IMR-90 (cell line): ENCODE measurements at regions not wholly inside any gene's neighbourhood (a gene's known extent, or its start where the extent isn't known, plus 50 kb on each side); places are given as distances from the start of the nearest gene placed in this dataset.

ENCODE experiments used
- ATAC-seq: fragments of 200-7000 bp; cut with Tn5 transposase; 2 replicates; pipeline ENCODE4 v1.9.1; 2020; ENCODE audit warnings: low read depth, mild to moderate bottlenecking, moderate library complexity
- BruUV-seq: library from RNA; stranded (reverse); fragments of 400-500 nt; replicated peaks from 2 replicates; lab custom pipeline; 2021; lab: Mats Ljungman, UMichigan
- CTCF ChIA-PET: fragments of 300-600 bp; formaldehyde crosslinking; extraction: SDS; loops from one replicate; lab custom pipeline; 2021; ENCODE audit warnings: antibody characterized with exemption; lab: Yijun Ruan, JAX
- POLR2A ChIA-PET: fragments of 300-600 bp; sonication (Branson Sonifier 250); formaldehyde crosslinking; loops from one replicate; lab custom pipeline; 2022; ENCODE audit warnings: antibody characterized with exemption; ENCODE audit not compliant: unreplicated experiment; lab: Charles Lee
- DNase-seq: peaks from one replicate; pipeline ENCODE4 v3.0.0; 2013
- H2AFZ ChIP-seq: replicated peaks from 2 replicates; pipeline ENCODE3; 2013; ENCODE audit warnings: low read length, mild to moderate bottlenecking; ENCODE audit not compliant: poor library complexity
- H2AK5ac ChIP-seq: 2 replicates; pipeline ENCODE4 v1.6.1; 2013; ENCODE audit warnings: low read depth, low read length, inconsistent platforms
- H2AK9ac ChIP-seq: replicated peaks from 2 replicates; pipeline ENCODE3; 2013; ENCODE audit warnings: mild to moderate bottlenecking, low read depth, low read length, moderate library complexity; ENCODE audit not compliant: poor library complexity
- H2BK120ac ChIP-seq: 2 replicates; pipeline ENCODE4 v1.6.1; 2013; ENCODE audit warnings: low read depth, low read length, inconsistent platforms
- H2BK15ac ChIP-seq: 3 replicates; pipeline ENCODE4 v1.6.1; 2013; ENCODE audit warnings: low read depth, low read length, inconsistent platforms
- H2BK20ac ChIP-seq: 2 replicates; pipeline ENCODE4 v1.6.1; 2013; ENCODE audit warnings: low read depth, mild to moderate bottlenecking, inconsistent platforms, low read length, moderate library complexity
- H2BK5ac ChIP-seq: 2 replicates; pipeline ENCODE4 v1.6.1; 2013; ENCODE audit warnings: mild to moderate bottlenecking, low read depth, low read length, inconsistent platforms; ENCODE audit not compliant: poor library complexity, severe bottlenecking
- H3K14ac ChIP-seq: replicated peaks from 2 replicates; pipeline ENCODE4 v1.6.1; 2013; ENCODE audit warnings: low read depth, low read length, inconsistent platforms
- H3K18ac ChIP-seq: 2 replicates; pipeline ENCODE4 v1.6.1; 2013; ENCODE audit warnings: low read depth, low read length, control low read depth
- H3K23ac ChIP-seq: 2 replicates; pipeline ENCODE4 v1.6.1; 2013; ENCODE audit warnings: low read depth, low read length, inconsistent platforms
- H3K27ac ChIP-seq: 2 replicates; pipeline ENCODE4 v1.5.1; 2013; ENCODE audit warnings: mild to moderate bottlenecking, control low read depth, low read length; ENCODE audit not compliant: insufficient read depth
- H3K27me3 ChIP-seq: 2 replicates; pipeline ENCODE4 v1.6.1; 2013; ENCODE audit warnings: low read length; ENCODE audit not compliant: control insufficient read depth, insufficient read depth
- H3K36me3 ChIP-seq: 2 replicates; pipeline ENCODE4 v1.6.1; 2013; ENCODE audit warnings: low read length, mixed read lengths; ENCODE audit not compliant: control insufficient read depth, insufficient read depth
- H3K4ac ChIP-seq: 2 replicates; pipeline ENCODE4 v1.6.1; 2013; ENCODE audit warnings: low read depth, low read length, inconsistent platforms
- H3K4me1 ChIP-seq: 2 replicates; pipeline ENCODE4 v1.6.1; 2013; ENCODE audit warnings: low read length, mixed read lengths; ENCODE audit not compliant: control insufficient read depth, insufficient read depth
- H3K4me2 ChIP-seq: 2 replicates; pipeline ENCODE4 v1.6.1; 2013; ENCODE audit warnings: low read depth, mild to moderate bottlenecking, control low read depth, low read length, moderate library complexity
- H3K4me3 ChIP-seq: 2 replicates; pipeline ENCODE4 v1.5.1; 2013; ENCODE audit warnings: low read depth, mild to moderate bottlenecking, control low read depth, low read length, moderate library complexity; ENCODE audit not compliant: insufficient read depth
- H3K56ac ChIP-seq: 2 replicates; pipeline ENCODE4 v1.6.1; 2013; ENCODE audit warnings: low read length, inconsistent platforms; ENCODE audit not compliant: insufficient read depth; ENCODE audit errors: extremely low read depth
- H3K79me1 ChIP-seq, 2 experiments: 2 replicates each; pipeline ENCODE4 v1.6.1; 2013; ENCODE audit warnings: low read length in 2 of 2, inconsistent platforms in 1 of 2, low read depth in 1 of 2
- H3K9ac ChIP-seq: 2 replicates; pipeline ENCODE4 v1.6.1; 2013; ENCODE audit warnings: low read depth, low read length, control low read depth
- H3K9me1 ChIP-seq: 2 replicates; pipeline ENCODE4 v1.6.1; 2013; ENCODE audit warnings: low read length, inconsistent platforms; ENCODE audit not compliant: insufficient read depth
- H3K9me3 ChIP-seq: 2 replicates; pipeline ENCODE4 v1.6.1; 2013; ENCODE audit warnings: low read length; ENCODE audit not compliant: control insufficient read depth, insufficient read depth
- H4K20me1 ChIP-seq: 2 replicates; pipeline ENCODE4 v1.6.1; 2013; ENCODE audit warnings: low read length, inconsistent platforms; ENCODE audit not compliant: insufficient read depth
- H4K5ac ChIP-seq: 2 replicates; pipeline ENCODE4 v1.6.1; 2013; ENCODE audit warnings: mild to moderate bottlenecking, low read depth, low read length, control low read depth
- H4K8ac ChIP-seq, 2 experiments: 2 replicates each; pipeline ENCODE4 v1.6.1; 2013; ENCODE audit warnings: low read depth in 2 of 2, low read length in 2 of 2, control low read depth in 1 of 2, inconsistent platforms in 1 of 2
- H4K91ac ChIP-seq: 2 replicates; pipeline ENCODE4 v1.6.1; 2013; ENCODE audit warnings: low read depth, low read length, inconsistent platforms; ENCODE audit not compliant: insufficient read depth
- BHLHE40 ChIP-seq: fragments of 150-350 bp; IDR thresholded peaks from 2 replicates; pipeline ENCODE4 v1.6.1; 2016; ENCODE audit warnings: mild to moderate bottlenecking, low read depth, low read length
- CEBPB ChIP-seq: IDR thresholded peaks from 2 replicates; pipeline ENCODE4 v1.6.1; 2012; ENCODE audit warnings: low read depth, low read length, improper control_type of control experiment
- CHD1 ChIP-seq: IDR thresholded peaks from 2 replicates; pipeline ENCODE4 v1.6.1; 2012; ENCODE audit warnings: low read depth, low read length, improper control_type of control experiment
- CTCF ChIP-seq: conservative IDR thresholded peaks from 2 replicates; pipeline ENCODE4 v1.5.1; 2012; ENCODE audit warnings: mild to moderate bottlenecking, low read depth, low read length, improper control_type of control experiment
- ELK1 ChIP-seq: fragments of 150-350 bp; IDR thresholded peaks from 2 replicates; pipeline ENCODE4 v1.6.1; 2016; ENCODE audit warnings: low read depth, mild to moderate bottlenecking, low read length, moderate library complexity, borderline replicate concordance
- FOS ChIP-seq: fragments of 150-350 bp; IDR thresholded peaks from 2 replicates; pipeline ENCODE4 v1.6.1; 2016; ENCODE audit warnings: low read depth, low read length
- MAZ ChIP-seq: IDR thresholded peaks from 2 replicates; pipeline ENCODE4 v1.6.1; 2012; ENCODE audit warnings: low read depth, mild to moderate bottlenecking, low read length, improper control_type of control experiment, moderate library complexity, borderline replicate concordance
- MXI1 ChIP-seq: IDR thresholded peaks from 2 replicates; pipeline ENCODE4 v1.6.1; 2012; ENCODE audit warnings: low read depth, mild to moderate bottlenecking, low read length, moderate library complexity, borderline replicate concordance
- NFE2L2 ChIP-seq: fragments of 150-350 bp; IDR thresholded peaks from 2 replicates; pipeline ENCODE4 v1.6.1; 2016; ENCODE audit warnings: low read depth, mild to moderate bottlenecking, low read length
- RAD21 ChIP-seq: IDR thresholded peaks from 2 replicates; pipeline ENCODE4 v1.6.1; 2012; ENCODE audit warnings: low read length, improper control_type of control experiment
- SMC3 ChIP-seq: fragments of 150-350 bp; IDR thresholded peaks from 2 replicates; pipeline ENCODE4 v1.6.1; 2016; ENCODE audit warnings: low read depth, mild to moderate bottlenecking, antibody characterized with exemption, low read length, moderate library complexity
- USF2 ChIP-seq: fragments of 150-350 bp; IDR thresholded peaks from 2 replicates; pipeline ENCODE4 v1.6.1; 2017; ENCODE audit warnings: mild to moderate bottlenecking, antibody characterized with exemption, low read length, low read depth
- WGBS, 2 experiments: methylation state at CpG; one replicate each; pipeline versions ENCODE4 v1.1.5 to v1.1.7; 2013; ENCODE audit warnings: missing lambda C conversion rate in 2 of 2; ENCODE audit not compliant: insufficient read length in 1 of 2; ENCODE audit errors: extremely low coverage in 2 of 2; 5-methylcytosine and 5-hydroxymethylcytosine counted together
- dilution Hi-C: fragments of 300-500 bp; cut with HindIII; formaldehyde crosslinking; loops from one replicate; pipeline ENCODE4 v1.14.3; 2018; ENCODE audit warnings: low sequenced_read_pairs; ENCODE audit not compliant: unreplicated experiment
- in situ Hi-C: fragments of 300-500 bp; cut with MboI; formaldehyde crosslinking; loops from 3 replicates; pipeline ENCODE4 v1.14.3; 2019; ENCODE audit warnings: low sequenced_read_pairs, inconsistent platforms, mixed read lengths
- intact Hi-C: fragments of 100-400 bp; cut with micrococcal nuclease; formaldehyde crosslinking; loops from 2 replicates; pipeline ENCODE4 v1.10.0; 2022

- TF ChIP-seq FOS (no peak), USF2 (no peak), NFE2L2 (no peak), CHD1 (no peak), RAD21 (no peak), MAZ (no peak), SMC3 (no peak), MXI1 (no peak), CEBPB (no peak), BHLHE40 (no peak), CTCF (no peak), ELK1 (no peak)
- H3K18ac ChIP-seq, result no peak overlapping the region
- no peak overlapping the region for H3K27ac ChIP-seq
- no peaks in the 10 kb centered on the region for H3K9me3 ChIP-seq
- dilution Hi-C loops (no loop called here), in situ Hi-C loops (no loop called here), intact Hi-C loops (no loop called here)
- no peak overlapping the region for H2BK5ac ChIP-seq
- H3K14ac ChIP-seq, result no peak overlapping the region
- no peaks in the 10 kb centered on the region for H3K79me1 ChIP-seq
- no peak for DNase-seq
- H2BK15ac ChIP-seq, result no peak overlapping the region
- H3K4me3 ChIP-seq, result no peak overlapping the region
- BruUV-seq, result no TSS peak
- H4K5ac ChIP-seq, result no peak overlapping the region
- H2AFZ ChIP-seq, result no peak overlapping the region
- H2BK120ac ChIP-seq, result no peak overlapping the region
- no peak for ATAC-seq
- no peaks in the 10 kb centered on the region for H3K4me1 ChIP-seq
- no peak overlapping the region for H3K4ac ChIP-seq
- H3K27me3 ChIP-seq, result no peaks in the 10 kb centered on the region; the same call in 1 of the 2 replicates
- no peaks in the 10 kb centered on the region for H4K20me1 ChIP-seq
- H2BK20ac ChIP-seq, result no peak overlapping the region
- no peak overlapping the region for H2AK5ac ChIP-seq
- H3K56ac ChIP-seq, result no peak overlapping the region
- no peak overlapping the region for H3K23ac ChIP-seq
- H3K9me1 ChIP-seq, result no peaks in the 10 kb centered on the region
- 100% methylated on average over 1 of the region's 22 CpGs; no CpG with 5 or more reads in 1 of the 2 experiments for WGBS, 2 experiments
- no peak overlapping the region for H2AK9ac ChIP-seq
- H4K8ac ChIP-seq, result no peak overlapping the region
- no peak overlapping the region for H4K91ac ChIP-seq
- H3K36me3 ChIP-seq, result no peaks in the 10 kb centered on the region
- POLR2A ChIA-PET, result no interaction called here
- CTCF ChIA-PET, result no interaction called here
- no peak overlapping the region for H3K4me2 ChIP-seq
- H3K9ac ChIP-seq, result no peak overlapping the region
Observed at GRCh38 chr12:63003223-63003819, 68.4 kb upstream of the PPM1H start.
